DND-41 (cell line): ENCODE measurements at regions not wholly inside any gene's neighbourhood (a gene's known extent, or its start where the extent isn't known, plus 50 kb on each side); places are given as distances from the start of the nearest gene placed in this dataset.

Experiments
- CTCF ChIP-seq: IDR thresholded peaks from 2 replicates; pipeline ENCODE4 v1.5.1; 2012; ENCODE audit warnings: borderline replicate concordance, low read length, moderate library complexity, mild to moderate bottlenecking; ENCODE audit not compliant: poor library complexity, severe bottlenecking; ENCODE audit errors: extremely low read depth
- EZH2 ChIP-seq: IDR thresholded peaks from 3 replicates; pipeline ENCODE4 v1.6.1; 2012; ENCODE audit warnings: borderline replicate concordance, low read depth, mild to moderate bottlenecking, moderate library complexity, low read length, inconsistent platforms; ENCODE audit not compliant: severe bottlenecking

GRCh38 chr6:94468830-94469229, 1049.5 kb upstream of the EPHA7 start:
- TF ChIP-seq CTCF (no peak), EZH2 (no peak)
